ENCODE measurements at regions not wholly inside any gene's neighbourhood (a gene's known extent, or its start where the extent isn't known, plus 50 kb on each side); places are given as distances from the start of the nearest gene placed in this dataset.

DNA sequence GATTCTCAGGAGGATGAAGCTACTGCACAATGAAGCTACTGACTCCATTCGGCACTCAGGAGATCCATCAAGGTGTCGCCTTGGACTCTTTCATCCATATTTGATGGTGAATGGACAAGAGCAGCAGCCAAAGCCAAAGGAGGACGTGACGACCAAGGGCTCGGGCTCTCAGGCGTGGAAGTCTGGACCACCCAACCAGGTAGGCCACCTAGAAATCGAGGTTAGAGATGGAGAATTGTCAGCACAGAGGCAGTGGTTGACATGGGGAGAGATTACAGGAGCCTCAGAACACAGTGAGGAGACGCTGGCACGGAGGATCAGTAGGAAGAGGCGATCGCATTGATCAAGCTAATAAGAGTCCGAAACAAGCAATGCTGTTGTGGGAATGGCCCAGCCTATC, 240.5 kb upstream of the ID2 start:
- Histone ChIP-seq H3K27me3 (ENCODE audit: insufficient read depth, low read length) (no peaks in the 10 kb centered on the region), H3K9me2 (ENCODE audit: insufficient read depth) (no peaks in the 10 kb centered on the region), H3K4me2 (ENCODE audit: low read length) (no peak overlapping the region), H3K9ac (ENCODE audit: low read length) (no peak overlapping the region), H3K36me3 (ENCODE audit: control insufficient read depth in 1 of 2, insufficient read depth in 2 of 2, low read length in 2 of 2) (no peaks in the 10 kb centered on the region), H2AFZ (ENCODE audit: low read depth, low read length, poor library complexity, severe bottlenecking) (no peak overlapping the region), H4K20me1 (ENCODE audit: insufficient read depth) (no peaks in the 10 kb centered on the region), H3K79me2 (ENCODE audit: insufficient read depth, low read length) (no peaks in the 10 kb centered on the region), H3K4me3 (replicated peaks in 1 of 2; ENCODE audit: low read depth in 1 of 2, low read length in 2 of 2) (no peak overlapping the region), H3K4me1 (ENCODE audit: control insufficient read depth in 1 of 2, insufficient read depth in 2 of 2, low read length in 2 of 2) (peaks cover 0 to 3% of the 10 kb centered on the region in 2 experiments; a peak in 1 of 4 replicates), H3K27ac (ENCODE audit: low read depth, low read length) (no peak overlapping the region), H3K9me3 (ENCODE audit: control insufficient read depth in 1 of 2, insufficient read depth in 1 of 2, low read depth in 1 of 2, low read length in 2 of 2) (no peaks in the 10 kb centered on the region)
- DNase-seq (ENCODE audit: low read depth, low spot score) (no peak), ATAC-seq (no peak)
- BruUV-seq (replicated peaks) = no TSS peak
- ChIA-PET RAD21 (ENCODE audit: low non-redundant PET in 1 of 2, low total read pairs in 2 of 2, uncharacterized antibody in 2 of 2, unreplicated experiment in 2 of 2) (no interaction called here), POLR2A (no interaction called here), CTCF (no interaction called here)
- TF ChIP-seq, protein P1, sequence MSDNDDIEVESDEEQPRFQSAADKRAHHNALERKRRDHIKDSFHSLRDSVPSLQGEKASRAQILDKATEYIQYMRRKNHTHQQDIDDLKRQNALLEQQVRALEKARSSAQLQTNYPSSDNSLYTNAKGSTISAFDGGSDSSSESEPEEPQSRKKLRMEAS (IDR thresholded peaks at IDR 0.05) = no peak
- no peak for TF ChIP-seq TCF7L2 (IDR thresholded peaks at IDR 0.05; ENCODE audit: borderline replicate concordance, extremely low read depth, insufficient read depth, insufficient read length)
- intact Hi-C loops (cut with micrococcal nuclease) = no loop called here

DNA sequence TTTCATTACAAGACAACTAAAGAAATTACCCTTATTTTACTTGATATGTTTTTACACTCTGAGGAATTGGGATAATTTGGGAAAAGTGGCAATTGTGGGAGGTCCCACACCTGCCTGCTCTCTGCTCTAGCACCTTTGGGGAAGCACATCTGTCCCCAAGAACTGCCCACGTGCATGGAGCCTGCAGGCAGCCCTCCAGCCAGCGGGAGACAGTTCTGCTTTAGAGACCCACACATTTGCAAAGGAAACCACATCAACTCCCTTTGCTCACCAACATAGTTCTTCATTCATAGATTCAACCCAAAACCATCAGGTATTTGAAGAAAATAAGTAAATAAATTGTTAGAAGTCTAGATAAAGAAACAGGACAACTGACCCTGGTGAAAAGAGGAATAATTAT, 239.9 kb upstream of the ID2 start:
- intact Hi-C loops (cut with micrococcal nuclease) = no loop called here
- Histone ChIP-seq H3K27ac (ENCODE audit: low read depth, low read length) (no peak overlapping the region), H2AFZ (ENCODE audit: low read depth, low read length, poor library complexity, severe bottlenecking) (no peak overlapping the region), H3K4me3 (replicated peaks in 1 of 2; ENCODE audit: low read depth in 1 of 2, low read length in 2 of 2) (no peak overlapping the region), H3K4me1 (ENCODE audit: control insufficient read depth in 1 of 2, insufficient read depth in 2 of 2, low read length in 2 of 2) (peaks cover 0 to 6% of the 10 kb centered on the region in 2 experiments; a peak in 2 of 4 replicates), H3K27me3 (ENCODE audit: insufficient read depth, low read length) (no peaks in the 10 kb centered on the region), H3K36me3 (ENCODE audit: control insufficient read depth in 1 of 2, insufficient read depth in 2 of 2, low read length in 2 of 2) (no peaks in the 10 kb centered on the region), H4K20me1 (ENCODE audit: insufficient read depth) (no peaks in the 10 kb centered on the region), H3K9me2 (ENCODE audit: insufficient read depth) (no peaks in the 10 kb centered on the region), H3K4me2 (ENCODE audit: low read length) (no peak overlapping the region), H3K79me2 (ENCODE audit: insufficient read depth, low read length) (no peaks in the 10 kb centered on the region), H3K9ac (ENCODE audit: low read length) (no peak overlapping the region), H3K9me3 (ENCODE audit: control insufficient read depth in 1 of 2, insufficient read depth in 1 of 2, low read depth in 1 of 2, low read length in 2 of 2) (no peaks in the 10 kb centered on the region)
- CTCF ChIA-PET = no interaction called here
- POLR2A ChIA-PET = no interaction called here
- BruUV-seq (replicated peaks) = no TSS peak
- ATAC-seq (no peak), DNase-seq (ENCODE audit: low read depth, low spot score) (no peak)
- RAD21 ChIA-PET (ENCODE audit: low non-redundant PET in 1 of 2, low total read pairs in 2 of 2, uncharacterized antibody in 2 of 2, unreplicated experiment in 2 of 2) = no interaction called here
- TF ChIP-seq ELF1 (IDR thresholded peaks at IDR 0.05; ENCODE audit: borderline replicate concordance, low read depth) (no peak), CEBPB (IDR thresholded peaks at IDR 0.05; ENCODE audit: low read depth) (no peak), POLR2AphosphoS5 (IDR thresholded peaks at IDR 0.05; ENCODE audit: low read depth, low read length) (no peak), CBX3 (IDR thresholded peaks at IDR 0.05; ENCODE audit: low read depth) (no peak), EZH2 (IDR thresholded peaks at IDR 0.05) (no peak), EZH2phosphoT487 (IDR thresholded peaks at IDR 0.05; ENCODE audit: borderline replicate concordance) (no peak), SP1 (IDR thresholded peaks at IDR 0.05; ENCODE audit: low read depth) (no peak), TCF7L2 (IDR thresholded peaks at IDR 0.05; ENCODE audit: borderline replicate concordance, extremely low read depth, insufficient read depth, insufficient read length) (no peak), SIN3A (IDR thresholded peaks at IDR 0.05; ENCODE audit: low read depth) (no peak), FOSL1 (IDR thresholded peaks at IDR 0.05; ENCODE audit: low read depth) (no peak), EGR1 (IDR thresholded peaks at IDR 0.05; ENCODE audit: low read depth) (no peak), POLR2A (IDR thresholded peaks at IDR 0.05; ENCODE audit: borderline replicate concordance, extremely low read depth, insufficient read depth, insufficient read length) (no peak), ZFX (IDR thresholded peaks at IDR 0.05) (no peak)
- TF ChIP-seq, protein P2, sequence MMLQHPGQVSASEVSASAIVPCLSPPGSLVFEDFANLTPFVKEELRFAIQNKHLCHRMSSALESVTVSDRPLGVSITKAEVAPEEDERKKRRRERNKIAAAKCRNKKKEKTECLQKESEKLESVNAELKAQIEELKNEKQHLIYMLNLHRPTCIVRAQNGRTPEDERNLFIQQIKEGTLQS (IDR thresholded peaks at IDR 0.05) = no peak
- TF ChIP-seq, protein P3, sequence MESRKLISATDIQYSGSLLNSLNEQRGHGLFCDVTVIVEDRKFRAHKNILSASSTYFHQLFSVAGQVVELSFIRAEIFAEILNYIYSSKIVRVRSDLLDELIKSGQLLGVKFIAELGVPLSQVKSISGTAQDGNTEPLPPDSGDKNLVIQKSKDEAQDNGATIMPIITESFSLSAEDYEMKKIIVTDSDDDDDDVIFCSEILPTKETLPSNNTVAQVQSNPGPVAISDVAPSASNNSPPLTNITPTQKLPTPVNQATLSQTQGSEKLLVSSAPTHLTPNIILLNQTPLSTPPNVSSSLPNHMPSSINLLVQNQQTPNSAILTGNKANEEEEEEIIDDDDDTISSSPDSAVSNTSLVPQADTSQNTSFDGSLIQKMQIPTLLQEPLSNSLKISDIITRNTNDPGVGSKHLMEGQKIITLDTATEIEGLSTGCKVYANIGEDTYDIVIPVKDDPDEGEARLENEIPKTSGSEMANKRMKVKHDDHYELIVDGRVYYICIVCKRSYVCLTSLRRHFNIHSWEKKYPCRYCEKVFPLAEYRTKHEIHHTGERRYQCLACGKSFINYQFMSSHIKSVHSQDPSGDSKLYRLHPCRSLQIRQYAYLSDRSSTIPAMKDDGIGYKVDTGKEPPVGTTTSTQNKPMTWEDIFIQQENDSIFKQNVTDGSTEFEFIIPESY (IDR thresholded peaks at IDR 0.05; ENCODE audit: extremely low read depth, insufficient replicate concordance, low read length) = no peak
- TF ChIP-seq, protein P4, sequence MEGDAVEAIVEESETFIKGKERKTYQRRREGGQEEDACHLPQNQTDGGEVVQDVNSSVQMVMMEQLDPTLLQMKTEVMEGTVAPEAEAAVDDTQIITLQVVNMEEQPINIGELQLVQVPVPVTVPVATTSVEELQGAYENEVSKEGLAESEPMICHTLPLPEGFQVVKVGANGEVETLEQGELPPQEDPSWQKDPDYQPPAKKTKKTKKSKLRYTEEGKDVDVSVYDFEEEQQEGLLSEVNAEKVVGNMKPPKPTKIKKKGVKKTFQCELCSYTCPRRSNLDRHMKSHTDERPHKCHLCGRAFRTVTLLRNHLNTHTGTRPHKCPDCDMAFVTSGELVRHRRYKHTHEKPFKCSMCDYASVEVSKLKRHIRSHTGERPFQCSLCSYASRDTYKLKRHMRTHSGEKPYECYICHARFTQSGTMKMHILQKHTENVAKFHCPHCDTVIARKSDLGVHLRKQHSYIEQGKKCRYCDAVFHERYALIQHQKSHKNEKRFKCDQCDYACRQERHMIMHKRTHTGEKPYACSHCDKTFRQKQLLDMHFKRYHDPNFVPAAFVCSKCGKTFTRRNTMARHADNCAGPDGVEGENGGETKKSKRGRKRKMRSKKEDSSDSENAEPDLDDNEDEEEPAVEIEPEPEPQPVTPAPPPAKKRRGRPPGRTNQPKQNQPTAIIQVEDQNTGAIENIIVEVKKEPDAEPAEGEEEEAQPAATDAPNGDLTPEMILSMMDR (IDR thresholded peaks at IDR 0.05 in 2 of 3, conservative IDR thresholded peaks at IDR 0.05 in 1 of 3; ENCODE audit: borderline replicate concordance in 1 of 3, insufficient read depth in 1 of 3, low read depth in 2 of 3, low read length in 2 of 3) = no peak
